Left lung (tissue), 4 donors: ENCODE measurements at regions not wholly inside any gene's neighbourhood (a gene's known extent, or its start where the extent isn't known, plus 50 kb on each side); places are given as distances from the start of the nearest gene placed in this dataset.
"Not testable (repeated sequence)": the region's sequence is repeated elsewhere in the genome, so short reads cannot be mapped to it uniquely, and the experiment has no call there.

Source experiments
- ATAC-seq: fragments of 200-7000 bp; cut with Tn5 transposase; one replicate; pipeline ENCODE4 v1.9.1; 2020; ENCODE audit warnings: moderate library complexity
- DNase-seq, 4 donors: peaks; one replicate each; pipeline ENCODE4 v3.0.0-alpha.2; 2013 to 2020
- H3K27ac ChIP-seq, 2 donors: fragments of 200-600 bp; sonication (generic) in 1 of 2; one replicate each; pipeline versions ENCODE4 v1.5.0 to v1.8.0; 2020 to 2021
- H3K27me3 ChIP-seq, 2 donors: fragments of 200-600 bp; sonication (generic) in 1 of 2; one replicate each; pipeline versions ENCODE4 v1.5.0 to v1.8.0; 2020 to 2021
- H3K36me3 ChIP-seq, 2 donors: fragments of 200-600 bp; sonication (generic) in 1 of 2; one replicate each; pipeline versions ENCODE4 v1.5.0 to v1.8.0; 2020 to 2021
- H3K4me1 ChIP-seq, 2 donors: fragments of 200-600 bp; one replicate each; pipeline ENCODE4 v1.8.0; 2021
- H3K4me3 ChIP-seq, 2 donors: fragments of 200-600 bp; sonication (generic) in 1 of 2; one replicate each; pipeline versions ENCODE4 v1.5.0 to v1.8.0; 2020 to 2021; ENCODE audit warnings: mild to moderate bottlenecking in 1 of 2
- H3K9me3 ChIP-seq, 2 donors: fragments of 200-600 bp; sonication (generic) in 1 of 2; one replicate each; pipeline versions ENCODE4 v1.5.0 to v1.8.0; 2020 to 2021
- CTCF ChIP-seq, 2 donors: fragments of 200-600 bp; sonication (generic) in 1 of 2; IDR thresholded peaks; one replicate each; pipeline versions ENCODE4 v1.5.0 to v1.8.0; 2021; ENCODE audit warnings: antibody characterized with exemption in 2 of 2
- intact Hi-C, 2 donors: fragments of 100-400 bp; cut with DNase I; formaldehyde crosslinking; loops; one replicate each; pipeline versions ENCODE4 v1.11.2 to v1.14.2; 2022
- donor health status: DM: no; HTN: yes; CAD: no.
- donor health status: DM: no; HTN: no; CAD: no.

GRCh38 chr4:18608908-18609533 lies 587.5 kb upstream of the LCORL start:
- intact Hi-C loops = no loop called here
- no peak for TF ChIP-seq CTCF (IDR thresholded peaks at IDR 0.05)
- DNase-seq (no peak), ATAC-seq (peak; percentile 73)
- H3K36me3 ChIP-seq = no peaks in the 10 kb centered on the region
- no peak overlapping the region for H3K4me3 ChIP-seq
- H3K27ac ChIP-seq = no peak overlapping the region
- H3K9me3 ChIP-seq = no peaks in the 10 kb centered on the region
- no peaks in the 10 kb centered on the region for H3K4me1 ChIP-seq
- no peaks in the 10 kb centered on the region for H3K27me3 ChIP-seq

- ATAC-seq, H3K4me3 ChIP-seq, H3K9me3 ChIP-seq, H3K27ac ChIP-seq, H3K27me3 ChIP-seq, H3K4me1 ChIP-seq, H3K36me3 ChIP-seq, intact Hi-C loops: not testable (repeated sequence)
- peak in 1 of 4 donors; percentile 31 for DNase-seq
These were observed 581.1 kb upstream of the LCORL start for GRCh38 chr4:18602610-18603009.

- Histone ChIP-seq H3K27me3 (peaks cover 0 to 6% of the 10 kb centered on the region in 2 donors), H3K4me1 (no peaks in the 10 kb centered on the region), H3K36me3 (no peaks in the 10 kb centered on the region), H3K9me3 (no peaks in the 10 kb centered on the region), H3K4me3 (no peak overlapping the region), H3K27ac (no peak overlapping the region)
- peak in 2 of 4 donors; percentile 78 to 87 for DNase-seq
- intact Hi-C loops = no loop called here
- peak; percentile 69 to 75 for TF ChIP-seq CTCF (IDR thresholded peaks at IDR 0.05)
- ATAC-seq = peak; percentile 88
These were observed 571.9 kb upstream of the LCORL start for GRCh38 chr4:18593297-18594002.

GRCh38 chr4:18582841-18583240 lies 561.3 kb upstream of the LCORL start:
- intact Hi-C loops = no loop called here
- no peak for TF ChIP-seq CTCF (IDR thresholded peaks at IDR 0.05)
- ATAC-seq (no peak), DNase-seq (no peak)
- H3K4me1 ChIP-seq = no peaks in the 10 kb centered on the region
- H3K27ac ChIP-seq = no peak overlapping the region
- H3K36me3 ChIP-seq = no peaks in the 10 kb centered on the region
- no peaks in the 10 kb centered on the region for H3K27me3 ChIP-seq
- no peaks in the 10 kb centered on the region for H3K9me3 ChIP-seq
- no peak overlapping the region for H3K4me3 ChIP-seq

- DNase-seq (no peak), ATAC-seq (no peak)
- no peaks in the 10 kb centered on the region for H3K36me3 ChIP-seq
- no peak overlapping the region for H3K4me3 ChIP-seq
- no peaks in the 10 kb centered on the region for H3K9me3 ChIP-seq
- H3K27me3 ChIP-seq = no peaks in the 10 kb centered on the region
- no peak overlapping the region for H3K27ac ChIP-seq
- intact Hi-C loops = no loop called here
- TF ChIP-seq CTCF (IDR thresholded peaks at IDR 0.05) = no peak
- H3K4me1 ChIP-seq = no peaks in the 10 kb centered on the region
These were observed 556.8 kb upstream of the LCORL start for GRCh38 chr4:18578307-18578706.
